ENCODE measurements at regions not wholly inside any gene's neighbourhood (a gene's known extent, or its start where the extent isn't known, plus 50 kb on each side); places are given as distances from the start of the nearest gene placed in this dataset.

DNA sequence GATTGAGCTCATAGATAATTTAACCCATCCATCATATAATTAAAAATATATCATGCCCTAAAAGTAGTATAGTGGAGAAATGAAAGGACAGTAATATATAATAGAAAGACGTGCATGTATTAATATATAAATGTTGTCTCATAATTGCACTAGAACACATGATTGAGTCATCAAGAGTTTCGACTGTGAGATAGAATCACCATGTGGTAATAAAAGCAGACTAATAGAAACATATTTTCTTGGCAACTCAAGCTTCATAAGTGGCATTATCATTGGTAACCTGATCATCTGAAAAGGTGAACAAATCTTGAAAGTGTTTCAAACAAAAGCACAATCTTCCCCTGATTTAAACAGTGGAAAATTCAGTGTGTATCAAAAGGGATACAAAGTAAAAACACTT, 188.8 kb downstream of the CYRIA start:
- Histone ChIP-seq H3K27ac (no peak overlapping the region), H3K4me1 (ENCODE audit: control insufficient read depth in 1 of 2, low read depth in 2 of 2) (no peaks in the 10 kb centered on the region), H3K27me3 (replicated peaks; ENCODE audit: insufficient read depth) (no peaks in the 10 kb centered on the region), H3K36me3 (no peaks in the 10 kb centered on the region), H3K4me3 (no peak overlapping the region), H3K9me3 (no peaks in the 10 kb centered on the region)
- TF ChIP-seq CTCF (IDR thresholded peaks at IDR 0.05) = no peak
- no peak for ATAC-seq (ENCODE audit: insufficient number of reproducible peaks, low FRiP score, low read depth)
- no peak for DNase-seq (ENCODE audit: low spot score)

GRCh38 chr2:16475986-16476567, 189.6 kb downstream of the CYRIA start:
- H3K36me3 ChIP-seq = no peaks in the 10 kb centered on the region
- H3K4me3 ChIP-seq = no peak overlapping the region
- H3K27ac ChIP-seq = no peak overlapping the region
- H3K27me3 ChIP-seq (replicated peaks; ENCODE audit: insufficient read depth) = no peaks in the 10 kb centered on the region
- ATAC-seq (ENCODE audit: insufficient number of reproducible peaks, low FRiP score, low read depth) (no peak), DNase-seq (ENCODE audit: low spot score) (no peak)
- no peaks in the 10 kb centered on the region for H3K4me1 ChIP-seq (ENCODE audit: control insufficient read depth in 1 of 2, low read depth in 2 of 2)
- TF ChIP-seq CTCF (IDR thresholded peaks at IDR 0.05) = no peak
- H3K9me3 ChIP-seq = no peaks in the 10 kb centered on the region

GRCh38 chr2:16475586-16475985, 190.0 kb downstream of the CYRIA start:
- Histone ChIP-seq H3K27me3 (replicated peaks; ENCODE audit: insufficient read depth) (no peaks in the 10 kb centered on the region), H3K36me3 (no peaks in the 10 kb centered on the region), H3K9me3 (no peaks in the 10 kb centered on the region), H3K4me1 (ENCODE audit: control insufficient read depth in 1 of 2, low read depth in 2 of 2) (no peaks in the 10 kb centered on the region), H3K27ac (no peak overlapping the region), H3K4me3 (no peak overlapping the region)
- DNase-seq (ENCODE audit: low spot score) = no peak
- no peak for ATAC-seq (ENCODE audit: insufficient number of reproducible peaks, low FRiP score, low read depth)
- no peak for TF ChIP-seq CTCF (IDR thresholded peaks at IDR 0.05)

DNA sequence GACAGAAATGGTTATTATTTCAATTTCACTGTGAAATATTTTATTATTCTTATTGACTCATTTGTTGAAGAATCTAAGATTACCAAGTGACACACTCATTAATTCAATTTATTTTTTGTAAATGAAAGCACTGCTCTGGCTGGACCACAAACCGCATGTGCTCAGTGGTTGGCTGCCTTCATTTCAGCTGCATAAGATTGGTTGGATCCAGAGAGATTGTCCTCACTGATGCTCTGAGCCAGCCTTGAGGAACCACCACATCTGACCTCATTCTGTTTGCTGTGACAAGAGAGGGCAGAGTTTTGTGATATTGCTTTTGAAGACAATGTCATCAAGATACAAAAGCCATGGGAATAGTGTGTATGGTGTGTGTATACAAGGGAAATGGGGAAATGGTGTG, 192.1 kb downstream of the CYRIA start:
- no peaks in the 10 kb centered on the region for H3K4me1 ChIP-seq (ENCODE audit: control insufficient read depth in 1 of 2, low read depth in 2 of 2)
- DNase-seq (ENCODE audit: low spot score) (no peak), ATAC-seq (ENCODE audit: insufficient number of reproducible peaks, low FRiP score, low read depth) (no peak)
- no peak for TF ChIP-seq CTCF (IDR thresholded peaks at IDR 0.05)
- no peaks in the 10 kb centered on the region for H3K36me3 ChIP-seq
- H3K9me3 ChIP-seq = no peaks in the 10 kb centered on the region
- H3K27ac ChIP-seq = no peak overlapping the region
- H3K4me3 ChIP-seq = no peak overlapping the region
- no peaks in the 10 kb centered on the region for H3K27me3 ChIP-seq (replicated peaks; ENCODE audit: insufficient read depth)

GRCh38 chr2:16470936-16471490, 194.6 kb downstream of the CYRIA start:
- ATAC-seq (ENCODE audit: insufficient number of reproducible peaks, low FRiP score, low read depth) = no peak
- H3K27ac ChIP-seq = no peak overlapping the region
- H3K27me3 ChIP-seq (replicated peaks; ENCODE audit: insufficient read depth) = no peaks in the 10 kb centered on the region
- no peaks in the 10 kb centered on the region for H3K9me3 ChIP-seq
- H3K4me1 ChIP-seq (ENCODE audit: control insufficient read depth in 1 of 2, low read depth in 2 of 2) = no peaks in the 10 kb centered on the region
- H3K36me3 ChIP-seq = no peaks in the 10 kb centered on the region
- no peak overlapping the region for H3K4me3 ChIP-seq
- no peak for DNase-seq (ENCODE audit: low spot score)
- no peak for TF ChIP-seq CTCF (IDR thresholded peaks at IDR 0.05)
